A549 (cell line): ENCODE measurements at regions not wholly inside any gene's neighbourhood (a gene's known extent, or its start where the extent isn't known, plus 50 kb on each side); places are given as distances from the start of the nearest gene placed in this dataset.

Experiments
- ESRRA ChIP-seq: fragments of 150-350 bp; IDR thresholded peaks from 2 replicates; pipeline ENCODE4 v1.6.1; 2014; ENCODE audit warnings: mild to moderate bottlenecking, low read length, borderline replicate concordance
- HDAC2 ChIP-seq: fragments of 200-600 bp; sonication (generic); IDR thresholded peaks from 2 replicates; pipeline ENCODE4 v1.6.1; 2016
- MYC ChIP-seq: IDR thresholded peaks from 2 replicates; pipeline ENCODE4 v1.6.1; 2012; ENCODE audit warnings: mild to moderate bottlenecking, inconsistent platforms, low read length, improper control_type of control experiment, borderline replicate concordance
- POLR2A ChIP-seq: IDR thresholded peaks from 2 replicates; pipeline ENCODE4 v1.6.1; 2012; ENCODE audit warnings: mild to moderate bottlenecking, low read length
- RNF2 ChIP-seq: fragments of 200-600 bp; sonication (generic); IDR thresholded peaks from 2 replicates; pipeline ENCODE4 v1.6.1; 2016; ENCODE audit warnings: low read depth, mild to moderate bottlenecking, antibody characterized with exemption, moderate library complexity, borderline replicate concordance
- TF ChIP-seq, protein P1 (sequence below): IDR thresholded peaks from 2 replicates; pipeline ENCODE4 v1.6.1; 2012
- TF ChIP-seq, protein P2 (sequence below): fragments of >200 bp; sonication (Bioruptor Twin); formaldehyde crosslinking; IDR thresholded peaks from 3 replicates; pipeline ENCODE4 v1.5.1; 2016
- TF ChIP-seq, protein P3 (sequence below): IDR thresholded peaks from 2 replicates; pipeline ENCODE4 v1.6.1; 2012; ENCODE audit warnings: low read depth, borderline replicate concordance
- TF ChIP-seq, protein P4 (sequence below): fragments of 150-350 bp; IDR thresholded peaks from 2 replicates; pipeline ENCODE4 v1.6.1; 2014; ENCODE audit warnings: low read depth, mild to moderate bottlenecking, low read length

DNA sequence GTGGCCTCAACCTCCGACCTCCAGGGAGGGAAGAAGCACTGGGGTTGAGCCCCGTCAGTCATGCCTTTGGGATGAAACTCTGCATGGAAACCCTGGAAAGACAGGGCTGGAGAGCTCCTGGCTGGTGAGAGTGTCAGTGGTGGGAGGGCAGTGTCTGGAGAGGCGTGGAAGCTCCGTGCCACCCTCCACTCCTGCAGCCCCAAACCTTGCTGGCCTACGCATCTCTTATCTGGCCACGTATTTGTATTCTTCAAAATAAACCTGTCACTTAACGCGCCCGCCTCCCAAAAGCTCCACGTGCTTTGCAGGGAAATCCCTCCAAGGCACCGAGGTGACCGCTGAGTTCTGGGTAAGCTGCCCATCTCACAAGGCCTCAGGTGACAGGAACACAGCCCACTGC is 84.3 kb downstream of the TEX29 start:
- TF ChIP-seq, protein P1, sequence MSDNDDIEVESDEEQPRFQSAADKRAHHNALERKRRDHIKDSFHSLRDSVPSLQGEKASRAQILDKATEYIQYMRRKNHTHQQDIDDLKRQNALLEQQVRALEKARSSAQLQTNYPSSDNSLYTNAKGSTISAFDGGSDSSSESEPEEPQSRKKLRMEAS, result no peak
- TF ChIP-seq, protein P2, sequence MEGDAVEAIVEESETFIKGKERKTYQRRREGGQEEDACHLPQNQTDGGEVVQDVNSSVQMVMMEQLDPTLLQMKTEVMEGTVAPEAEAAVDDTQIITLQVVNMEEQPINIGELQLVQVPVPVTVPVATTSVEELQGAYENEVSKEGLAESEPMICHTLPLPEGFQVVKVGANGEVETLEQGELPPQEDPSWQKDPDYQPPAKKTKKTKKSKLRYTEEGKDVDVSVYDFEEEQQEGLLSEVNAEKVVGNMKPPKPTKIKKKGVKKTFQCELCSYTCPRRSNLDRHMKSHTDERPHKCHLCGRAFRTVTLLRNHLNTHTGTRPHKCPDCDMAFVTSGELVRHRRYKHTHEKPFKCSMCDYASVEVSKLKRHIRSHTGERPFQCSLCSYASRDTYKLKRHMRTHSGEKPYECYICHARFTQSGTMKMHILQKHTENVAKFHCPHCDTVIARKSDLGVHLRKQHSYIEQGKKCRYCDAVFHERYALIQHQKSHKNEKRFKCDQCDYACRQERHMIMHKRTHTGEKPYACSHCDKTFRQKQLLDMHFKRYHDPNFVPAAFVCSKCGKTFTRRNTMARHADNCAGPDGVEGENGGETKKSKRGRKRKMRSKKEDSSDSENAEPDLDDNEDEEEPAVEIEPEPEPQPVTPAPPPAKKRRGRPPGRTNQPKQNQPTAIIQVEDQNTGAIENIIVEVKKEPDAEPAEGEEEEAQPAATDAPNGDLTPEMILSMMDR, result no peak
- TF ChIP-seq RNF2 (no peak), HDAC2 (no peak), ESRRA (no peak), POLR2A (no peak), MYC (no peak)
- TF ChIP-seq, protein P3, sequence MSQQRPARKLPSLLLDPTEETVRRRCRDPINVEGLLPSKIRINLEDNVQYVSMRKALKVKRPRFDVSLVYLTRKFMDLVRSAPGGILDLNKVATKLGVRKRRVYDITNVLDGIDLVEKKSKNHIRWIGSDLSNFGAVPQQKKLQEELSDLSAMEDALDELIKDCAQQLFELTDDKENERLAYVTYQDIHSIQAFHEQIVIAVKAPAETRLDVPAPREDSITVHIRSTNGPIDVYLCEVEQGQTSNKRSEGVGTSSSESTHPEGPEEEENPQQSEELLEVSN, result no peak
- TF ChIP-seq, protein P4, sequence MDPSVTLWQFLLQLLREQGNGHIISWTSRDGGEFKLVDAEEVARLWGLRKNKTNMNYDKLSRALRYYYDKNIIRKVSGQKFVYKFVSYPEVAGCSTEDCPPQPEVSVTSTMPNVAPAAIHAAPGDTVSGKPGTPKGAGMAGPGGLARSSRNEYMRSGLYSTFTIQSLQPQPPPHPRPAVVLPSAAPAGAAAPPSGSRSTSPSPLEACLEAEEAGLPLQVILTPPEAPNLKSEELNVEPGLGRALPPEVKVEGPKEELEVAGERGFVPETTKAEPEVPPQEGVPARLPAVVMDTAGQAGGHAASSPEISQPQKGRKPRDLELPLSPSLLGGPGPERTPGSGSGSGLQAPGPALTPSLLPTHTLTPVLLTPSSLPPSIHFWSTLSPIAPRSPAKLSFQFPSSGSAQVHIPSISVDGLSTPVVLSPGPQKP, result no peak
